ENCODE measurements at regions not wholly inside any gene's neighbourhood (a gene's known extent, or its start where the extent isn't known, plus 50 kb on each side); places are given as distances from the start of the nearest gene placed in this dataset.
"Not testable (repeated sequence)": the region's sequence is repeated elsewhere in the genome, so short reads cannot be mapped to it uniquely, and the experiment has no call there.

- Histone ChIP-seq H3K27ac (no peak overlapping the region), H3K27me3 (replicated peaks) (no peaks in the 10 kb centered on the region), H3K4me3 (ENCODE audit: low read depth, low read length) (no peak overlapping the region), H3K36me3 (replicated peaks) (no peaks in the 10 kb centered on the region)
- DNase-seq = no peak
- in situ Hi-C loops (cut with HindIII; ENCODE audit: low pct_ligation_motif_present, low sequenced_read_pairs) = no loop called here
- no peak for TF ChIP-seq CTCF (IDR thresholded peaks at IDR 0.05; ENCODE audit: low read depth, low read length, missing control alignments)
Measured at GRCh38 chr2:163142618-163143017, 304.1 kb upstream of the KCNH7 start.

- TF ChIP-seq CTCF (IDR thresholded peaks at IDR 0.05; ENCODE audit: low read depth, low read length, missing control alignments) = no peak
- Histone ChIP-seq H3K36me3 (replicated peaks) (no peaks in the 10 kb centered on the region), H3K27ac (no peak overlapping the region), H3K27me3 (replicated peaks) (no peaks in the 10 kb centered on the region), H3K4me3 (ENCODE audit: low read depth, low read length) (no peak overlapping the region)
- DNase-seq = no peak
- in situ Hi-C loops (cut with HindIII; ENCODE audit: low pct_ligation_motif_present, low sequenced_read_pairs) = no loop called here
Measured at GRCh38 chr2:163138947-163139346, 300.4 kb upstream of the KCNH7 start.

- no peak for TF ChIP-seq CTCF (IDR thresholded peaks at IDR 0.05; ENCODE audit: low read depth, low read length, missing control alignments)
- H3K27me3 ChIP-seq (replicated peaks) = no peaks in the 10 kb centered on the region
- no peak for DNase-seq
- in situ Hi-C loops (cut with HindIII; ENCODE audit: low pct_ligation_motif_present, low sequenced_read_pairs) = no loop called here
- H3K27ac ChIP-seq = no peak overlapping the region
- H3K36me3 ChIP-seq (replicated peaks) = no peaks in the 10 kb centered on the region
- no peak overlapping the region for H3K4me3 ChIP-seq (ENCODE audit: low read depth, low read length)
Measured at GRCh38 chr2:163135256-163135655, 296.7 kb upstream of the KCNH7 start.

GRCh38 chr2:163133602-163134001 lies 295.0 kb upstream of the KCNH7 start:
- DNase-seq = peak; percentile 2
- TF ChIP-seq CTCF (IDR thresholded peaks at IDR 0.05; ENCODE audit: low read depth, low read length, missing control alignments) = no peak
- Histone ChIP-seq H3K27ac (no peak overlapping the region), H3K27me3 (replicated peaks) (no peaks in the 10 kb centered on the region), H3K36me3 (replicated peaks) (no peaks in the 10 kb centered on the region), H3K4me3 (ENCODE audit: low read depth, low read length) (no peak overlapping the region)
- in situ Hi-C loops (cut with HindIII; ENCODE audit: low pct_ligation_motif_present, low sequenced_read_pairs) = no loop called here

GRCh38 chr2:163132850-163133249 lies 294.3 kb upstream of the KCNH7 start:
- DNase-seq = no peak
- in situ Hi-C loops (cut with HindIII; ENCODE audit: low pct_ligation_motif_present, low sequenced_read_pairs) = no loop called here
- no peak for TF ChIP-seq CTCF (IDR thresholded peaks at IDR 0.05; ENCODE audit: low read depth, low read length, missing control alignments)

GRCh38 chr2:163132207-163132606 lies 293.6 kb upstream of the KCNH7 start:
- H3K4me3 ChIP-seq (ENCODE audit: low read depth, low read length); H3K27ac ChIP-seq; H3K27me3 ChIP-seq (replicated peaks); H3K36me3 ChIP-seq (replicated peaks); in situ Hi-C loops (cut with HindIII; ENCODE audit: low pct_ligation_motif_present, low sequenced_read_pairs); DNase-seq: not testable (repeated sequence)

More at GRCh38 chr2:163132850-163133249, 294.3 kb upstream of the KCNH7 start:
- Histone ChIP-seq H3K27ac (no peak overlapping the region), H3K4me3 (ENCODE audit: low read depth, low read length) (no peak overlapping the region), H3K36me3 (replicated peaks) (no peaks in the 10 kb centered on the region), H3K27me3 (replicated peaks) (no peaks in the 10 kb centered on the region)

All from brain microvascular endothelial cell (primary cell).